Trophoblast cell (in vitro differentiated cells and primary cell): ENCODE measurements at regions not wholly inside any gene's neighbourhood (a gene's known extent, or its start where the extent isn't known, plus 50 kb on each side); places are given as distances from the start of the nearest gene placed in this dataset.

Experiments used
- DNase-seq, 2 donors: peaks; one replicate each; pipeline ENCODE4 v3.0.0-alpha.2; 2016
- H2AFZ ChIP-seq: 2 replicates; pipeline ENCODE4 v1.6.1; 2013; ENCODE audit warnings: low read length, moderate library complexity, mild to moderate bottlenecking; ENCODE audit not compliant: insufficient read depth, poor library complexity
- H2AK5ac ChIP-seq: 2 replicates; pipeline ENCODE4 v1.6.1; 2013; ENCODE audit warnings: mild to moderate bottlenecking, low read length
- H2BK120ac ChIP-seq: 2 replicates; pipeline ENCODE4 v1.6.1; 2013; ENCODE audit warnings: low read length, mild to moderate bottlenecking, moderate library complexity; ENCODE audit not compliant: insufficient read depth, poor library complexity
- H2BK12ac ChIP-seq: 2 replicates; pipeline ENCODE4 v1.6.1; 2013; ENCODE audit warnings: mild to moderate bottlenecking, low read length, moderate library complexity
- H2BK5ac ChIP-seq: 2 replicates; pipeline ENCODE4 v1.6.1; 2013; ENCODE audit warnings: low read length, low read depth, moderate library complexity, mild to moderate bottlenecking; ENCODE audit not compliant: poor library complexity
- H3K14ac ChIP-seq: 2 replicates; pipeline ENCODE4 v1.6.1; 2013; ENCODE audit warnings: mild to moderate bottlenecking, low read length
- H3K18ac ChIP-seq: 2 replicates; pipeline ENCODE4 v1.6.1; 2013; ENCODE audit warnings: mild to moderate bottlenecking, low read length
- H3K23ac ChIP-seq: 2 replicates; pipeline ENCODE4 v1.6.1; 2013; ENCODE audit warnings: low read length
- H3K27ac ChIP-seq: 2 replicates; pipeline ENCODE4 v1.5.1; 2013; ENCODE audit warnings: low read depth, mild to moderate bottlenecking, inconsistent platforms, low read length, moderate library complexity
- H3K27me3 ChIP-seq: 2 replicates; pipeline ENCODE4 v1.6.1; 2013; ENCODE audit warnings: inconsistent platforms, mild to moderate bottlenecking, low read length, moderate library complexity; ENCODE audit not compliant: insufficient read depth
- H3K36me3 ChIP-seq, 2 experiments: 1 replicate in 1 of 2; 2 replicates in 1 of 2; pipeline ENCODE4 v1.6.1; 2013; ENCODE audit warnings: low read length in 2 of 2, mild to moderate bottlenecking in 2 of 2, moderate library complexity in 1 of 2; ENCODE audit not compliant: insufficient read depth in 2 of 2, control insufficient read depth in 1 of 2
- H3K4ac ChIP-seq: 2 replicates; pipeline ENCODE4 v1.6.1; 2013; ENCODE audit warnings: low read depth, mild to moderate bottlenecking, low read length, moderate library complexity
- H3K4me1 ChIP-seq, 2 experiments: 1 replicate in 1 of 2; 2 replicates in 1 of 2; pipeline ENCODE4 v1.6.1; 2013; ENCODE audit warnings: low read length in 2 of 2, mild to moderate bottlenecking in 2 of 2, moderate library complexity in 1 of 2; ENCODE audit not compliant: insufficient read depth in 2 of 2, control insufficient read depth in 1 of 2
- H3K4me2 ChIP-seq: 2 replicates; pipeline ENCODE4 v1.6.1; 2013; ENCODE audit warnings: inconsistent platforms, mild to moderate bottlenecking, low read length, moderate library complexity
- H3K4me3 ChIP-seq: 2 replicates; pipeline ENCODE4 v1.5.1; 2013; ENCODE audit warnings: mild to moderate bottlenecking, low read depth, low read length, inconsistent platforms
- H3K79me1 ChIP-seq: one replicate; pipeline ENCODE4 v1.6.1; 2013; ENCODE audit warnings: low read length
- H3K79me2 ChIP-seq: 2 replicates; pipeline ENCODE4 v1.6.1; 2013; ENCODE audit warnings: low read length, mild to moderate bottlenecking; ENCODE audit not compliant: control insufficient read depth, insufficient read depth, poor library complexity
- H3K9ac ChIP-seq: 2 replicates; pipeline ENCODE4 v1.6.1; 2013; ENCODE audit warnings: mild to moderate bottlenecking, low read length
- H3K9me3 ChIP-seq: 2 replicates; pipeline ENCODE4 v1.6.1; 2013; ENCODE audit warnings: low read depth, mild to moderate bottlenecking, control low read depth, inconsistent platforms, low read length; ENCODE audit not compliant: insufficient read depth
- H4K12ac ChIP-seq: 2 replicates; pipeline ENCODE4 v1.6.1; 2013; ENCODE audit warnings: low read depth, mild to moderate bottlenecking, low read length, moderate library complexity
- H4K8ac ChIP-seq: 2 replicates; pipeline ENCODE4 v1.6.1; 2013; ENCODE audit warnings: low read depth, mild to moderate bottlenecking, low read length, moderate library complexity
- H4K91ac ChIP-seq: one replicate; pipeline ENCODE4 v1.6.1; 2013; ENCODE audit warnings: low read depth, mild to moderate bottlenecking, low read length, moderate library complexity
- WGBS: extraction: QIAGEN DNeasy Blood & Tissue Kit; methylation state at CpG from one replicate; pipeline ENCODE4 v1.1.7; 2013; ENCODE audit warnings: missing lambda C conversion rate; ENCODE audit not compliant: insufficient read length, insufficient coverage; ENCODE audit errors: extremely low coverage; 5-methylcytosine and 5-hydroxymethylcytosine counted together

DNA sequence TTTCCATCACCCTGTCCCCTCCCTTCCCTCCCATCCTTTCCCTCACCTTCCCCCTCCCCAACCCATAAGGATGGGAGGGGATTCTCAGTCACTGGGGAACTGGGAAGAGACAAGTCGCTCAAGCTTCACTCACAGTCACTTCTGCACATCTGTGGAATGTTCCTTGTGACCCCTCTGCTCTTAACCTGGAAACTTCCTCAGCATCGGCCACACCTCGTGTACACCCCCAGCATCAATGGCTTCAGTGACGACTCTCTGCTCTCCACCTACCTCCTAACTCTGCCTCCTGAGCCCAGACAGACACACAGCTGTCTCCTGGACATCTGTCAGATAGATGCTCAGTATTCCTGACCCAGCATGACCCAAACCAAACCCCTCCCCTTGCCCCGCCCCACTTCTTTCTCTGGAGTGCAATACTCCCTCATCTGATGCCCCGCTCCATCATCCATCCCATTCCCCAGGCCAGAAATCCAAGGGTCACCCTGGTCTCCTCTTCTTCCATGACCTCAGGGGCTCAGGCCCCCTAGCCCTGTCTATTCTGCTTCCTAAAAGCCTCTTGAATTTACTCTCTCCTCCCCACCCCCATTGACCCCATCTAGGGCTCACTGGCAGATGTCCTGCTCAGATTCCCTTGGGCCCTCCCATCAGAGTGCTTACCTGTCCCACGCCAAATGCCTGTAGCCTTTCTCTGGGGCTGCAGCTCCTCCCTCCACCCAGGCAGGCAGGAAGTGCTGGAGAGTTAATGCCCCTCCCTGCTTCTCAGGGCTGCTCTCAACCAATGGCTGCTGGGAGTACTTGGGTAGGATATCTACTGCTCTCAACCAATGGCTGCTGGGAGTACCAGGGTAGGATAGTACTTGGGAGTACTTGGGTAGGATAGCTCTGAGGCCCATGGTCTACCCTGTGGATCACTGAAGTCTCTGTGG, 83.1 kb upstream of the CSF3R start:
- no peak overlapping the region for H3K18ac ChIP-seq
- no peak overlapping the region for H4K91ac ChIP-seq
- no peak overlapping the region for H3K27ac ChIP-seq
- no peak overlapping the region for H3K14ac ChIP-seq
- no peak overlapping the region for H3K4ac ChIP-seq
- no peak overlapping the region for H3K4me2 ChIP-seq
- H3K23ac ChIP-seq, result no peak overlapping the region
- no peak overlapping the region for H2BK5ac ChIP-seq
- no peak overlapping the region for H2AK5ac ChIP-seq
- no peak for DNase-seq
- H2AFZ ChIP-seq, result no peak overlapping the region
- no peak overlapping the region for H2BK120ac ChIP-seq
- H3K9ac ChIP-seq, result no peak overlapping the region
- no peaks in the 10 kb centered on the region for H3K79me1 ChIP-seq
- no peaks in the 10 kb centered on the region for H3K36me3 ChIP-seq
- WGBS, result no CpG with 5 or more reads among the region's 7 CpGs
- no peak overlapping the region for H4K12ac ChIP-seq
- peaks cover 3% of the 10 kb centered on the region for H3K9me3 ChIP-seq
- H3K4me1 ChIP-seq, result no peaks in the 10 kb centered on the region
- no peak overlapping the region for H3K4me3 ChIP-seq
- no peak overlapping the region for H2BK12ac ChIP-seq
- no peaks in the 10 kb centered on the region for H3K79me2 ChIP-seq
- H3K27me3 ChIP-seq, result no peaks in the 10 kb centered on the region
- H4K8ac ChIP-seq, result no peak overlapping the region

DNA sequence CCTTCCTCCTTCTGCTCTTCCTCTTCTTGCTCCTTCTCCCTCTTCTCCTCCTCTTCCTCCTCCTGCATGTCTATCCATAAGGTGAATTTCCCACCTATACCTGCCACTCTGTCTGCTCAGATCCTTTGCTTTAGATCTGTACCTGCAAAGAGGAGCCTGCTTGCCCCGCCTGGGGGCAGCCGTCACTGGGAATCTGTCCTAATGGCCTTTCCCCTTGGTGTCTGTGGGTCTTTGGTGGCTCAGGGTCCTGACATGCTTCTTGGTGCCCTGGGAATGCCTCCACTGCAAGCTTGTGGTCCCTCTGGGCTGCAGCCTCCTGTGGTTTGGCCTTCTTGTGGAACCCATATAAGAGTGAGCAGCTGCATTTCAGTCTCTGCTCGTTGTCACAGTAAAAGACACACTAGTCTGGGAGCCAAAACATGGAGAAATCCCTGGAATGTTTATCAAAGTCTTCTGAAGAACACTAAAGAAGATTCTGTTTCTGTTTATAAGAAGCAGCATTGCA, 79.5 kb upstream of the CSF3R start:
- Histone ChIP-seq H2BK12ac (no peak overlapping the region), H4K91ac (no peak overlapping the region), H3K14ac (no peak overlapping the region), H3K9me3 (no peaks in the 10 kb centered on the region), H2BK120ac (no peak overlapping the region), H4K12ac (no peak overlapping the region), H2AFZ (no peak overlapping the region), H3K4ac (no peak overlapping the region), H2AK5ac (no peak overlapping the region), H3K18ac (no peak overlapping the region), H3K79me1 (no peaks in the 10 kb centered on the region), H4K8ac (no peak overlapping the region), H3K27ac (no peak overlapping the region), H3K23ac (no peak overlapping the region), H3K79me2 (no peaks in the 10 kb centered on the region), H3K4me1 (no peaks in the 10 kb centered on the region), H3K4me2 (no peak overlapping the region), H3K4me3 (no peak overlapping the region), H3K9ac (no peak overlapping the region), H3K36me3 (no peaks in the 10 kb centered on the region), H3K27me3 (no peaks in the 10 kb centered on the region), H2BK5ac (no peak overlapping the region)
- DNase-seq, result no peak
- no CpG with 5 or more reads among the region's 3 CpGs for WGBS

DNA sequence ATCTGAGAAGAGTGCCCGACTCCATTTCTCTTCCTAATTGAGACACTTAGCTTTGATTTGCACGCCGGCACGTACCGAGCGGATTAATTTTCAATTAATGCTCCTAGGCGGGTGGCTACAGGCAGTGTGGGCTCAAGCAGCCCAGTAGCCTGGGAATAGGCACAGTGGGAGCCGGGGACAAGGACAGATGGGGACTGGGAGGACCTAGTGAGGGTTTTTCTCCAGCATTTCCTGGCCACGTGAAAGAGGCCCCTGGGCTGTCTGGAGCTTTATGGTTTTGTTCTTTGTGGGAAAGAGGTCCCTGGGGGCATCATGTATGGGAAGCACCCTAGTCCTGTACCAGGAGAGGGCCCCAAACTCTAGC, 78.6 kb upstream of the CSF3R start:
- Histone ChIP-seq H3K4ac (no peak overlapping the region), H2BK5ac (no peak overlapping the region), H3K79me2 (no peaks in the 10 kb centered on the region), H3K9me3 (no peaks in the 10 kb centered on the region), H3K14ac (no peak overlapping the region), H2AFZ (no peak overlapping the region), H4K91ac (no peak overlapping the region), H2BK12ac (no peak overlapping the region), H3K9ac (no peak overlapping the region), H2AK5ac (no peak overlapping the region), H3K4me1 (no peaks in the 10 kb centered on the region), H3K4me2 (no peak overlapping the region), H3K27ac (no peak overlapping the region), H3K18ac (no peak overlapping the region), H2BK120ac (no peak overlapping the region), H3K79me1 (no peaks in the 10 kb centered on the region), H3K27me3 (no peaks in the 10 kb centered on the region), H3K36me3 (no peaks in the 10 kb centered on the region), H3K23ac (no peak overlapping the region), H4K8ac (no peak overlapping the region), H4K12ac (no peak overlapping the region), H3K4me3 (no peak overlapping the region)
- WGBS, result no CpG with 5 or more reads among the region's 9 CpGs
- DNase-seq, result no peak

DNA sequence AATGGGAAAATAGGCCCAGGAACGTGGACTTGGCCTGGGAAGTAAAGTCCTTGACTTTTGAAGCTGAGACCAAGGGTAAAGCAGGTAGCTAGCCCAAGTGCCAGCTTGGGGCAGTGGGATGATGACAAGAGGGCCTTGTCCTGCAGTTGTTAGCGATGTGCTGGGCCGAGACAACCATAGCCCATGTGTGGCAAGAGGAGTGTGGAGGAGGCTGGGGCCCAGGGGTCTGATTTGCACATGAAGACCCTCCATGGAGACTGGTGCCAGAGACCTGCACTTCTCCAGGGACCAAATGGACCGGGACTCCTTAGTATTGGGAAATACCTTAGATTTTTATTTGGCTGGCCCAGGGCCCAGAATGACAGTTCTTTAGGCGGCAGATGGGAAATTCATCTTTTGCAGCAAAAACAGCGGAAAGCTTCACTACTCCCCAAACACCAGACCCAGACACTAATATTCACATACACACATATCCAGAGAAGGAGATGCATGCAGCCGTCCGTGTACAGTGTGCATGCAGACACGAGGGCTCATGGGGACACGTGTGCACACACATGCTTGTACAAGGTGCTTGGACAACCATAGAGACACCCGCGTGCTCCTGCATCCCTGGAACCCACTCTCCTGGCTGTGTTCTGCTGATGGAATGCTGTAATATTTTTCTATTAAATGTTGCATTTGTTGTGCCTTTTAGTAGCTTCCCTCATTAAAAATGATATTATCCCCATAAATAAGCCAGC, 78.1 kb upstream of the CSF3R start:
- no peak overlapping the region for H3K14ac ChIP-seq
- no peaks in the 10 kb centered on the region for H3K9me3 ChIP-seq
- no peak overlapping the region for H2AK5ac ChIP-seq
- H3K23ac ChIP-seq, result no peak overlapping the region
- H3K27ac ChIP-seq, result no peak overlapping the region
- no peaks in the 10 kb centered on the region for H3K27me3 ChIP-seq
- WGBS, result no CpG with 5 or more reads among the region's 12 CpGs
- H3K18ac ChIP-seq, result no peak overlapping the region
- H3K4ac ChIP-seq, result no peak overlapping the region
- H3K9ac ChIP-seq, result no peak overlapping the region
- H3K4me2 ChIP-seq, result no peak overlapping the region
- H4K8ac ChIP-seq, result no peak overlapping the region
- H3K79me2 ChIP-seq, result no peaks in the 10 kb centered on the region
- no peak overlapping the region for H4K91ac ChIP-seq
- no peak for DNase-seq
- H3K4me3 ChIP-seq, result no peak overlapping the region
- no peaks in the 10 kb centered on the region for H3K36me3 ChIP-seq
- no peak overlapping the region for H2BK5ac ChIP-seq
- no peak overlapping the region for H2AFZ ChIP-seq
- H2BK120ac ChIP-seq, result no peak overlapping the region
- no peaks in the 10 kb centered on the region for H3K79me1 ChIP-seq
- no peaks in the 10 kb centered on the region for H3K4me1 ChIP-seq
- H4K12ac ChIP-seq, result no peak overlapping the region
- no peak overlapping the region for H2BK12ac ChIP-seq
